ENCODE measurements at regions not wholly inside any gene's neighbourhood (a gene's known extent, or its start where the extent isn't known, plus 50 kb on each side); places are given as distances from the start of the nearest gene placed in this dataset.

GRCh38 chr7:68009716-68010115 is 1013.1 kb downstream of the TYW1 start:
- Histone ChIP-seq H3K18ac (ENCODE audit: extremely low read depth, low read length) (no peak overlapping the region; the same call in 1 of the 2 replicates), H3K23ac (ENCODE audit: insufficient read length) (no peak overlapping the region), H3K4me2 (ENCODE audit: insufficient read depth in 1 of 2, low read depth in 2 of 2, low read length in 2 of 2) (no peak overlapping the region), H3K79me2 (ENCODE audit: control insufficient read depth in 1 of 2, insufficient read depth in 2 of 2, low read length in 2 of 2) (no peaks in the 10 kb centered on the region), H2BK12ac (ENCODE audit: low read depth, low read length) (no peak overlapping the region), H3K9ac (replicated peaks in 1 of 4; ENCODE audit: extremely low read depth in 1 of 4, low read depth in 3 of 4, low read length in 3 of 4) (no peak overlapping the region), H4K5ac (ENCODE audit: insufficient read length, low read depth, low read length) (no peak overlapping the region), H4K8ac (ENCODE audit: extremely low read depth, insufficient read depth, low read length) (no peak overlapping the region), H2AK5ac (ENCODE audit: low read depth, low read length) (no peak overlapping the region), H3K9me3 (ENCODE audit: insufficient read depth in 2 of 2, low read depth in 1 of 2, low read length in 1 of 2) (peaks cover 0 to 6% of the 10 kb centered on the region in 2 experiments; a peak in 1 of 4 replicates), H3K23me2 (ENCODE audit: low read depth, low read length) (no peaks in the 10 kb centered on the region), H2AFZ (ENCODE audit: low read length) (no peak overlapping the region), H3K4ac (replicated peaks; ENCODE audit: insufficient read length, low read depth, low read length) (no peak overlapping the region), H2BK15ac (ENCODE audit: low read length) (no peak overlapping the region), H3K4me1 (replicated peaks in 1 of 4; ENCODE audit: control insufficient read depth in 3 of 4, insufficient read depth in 4 of 4, low read length in 3 of 4) (no peaks in the 10 kb centered on the region), H2BK120ac (replicated peaks; ENCODE audit: low read depth, low read length) (no peak overlapping the region), H3K56ac (replicated peaks; ENCODE audit: insufficient read length, low read depth, low read length) (no peak overlapping the region), H3K27me3 (replicated peaks in 1 of 4; ENCODE audit: control insufficient read depth in 3 of 4, extremely low read depth in 1 of 4, insufficient read depth in 3 of 4, low read length in 3 of 4) (peaks cover 0 to 4% (median 0%) of the 10 kb centered on the region in 4 experiments; a peak in 2 of 7 replicates), H3K4me3 (ENCODE audit: extremely low read depth in 1 of 4, insufficient read depth in 2 of 4, low read depth in 3 of 4, low read length in 4 of 4) (no peak overlapping the region), H4K91ac (replicated peaks; ENCODE audit: insufficient read length, low read length) (no peak overlapping the region), H3K27ac (ENCODE audit: low read depth, low read length) (no peak overlapping the region), H3K36me3 (ENCODE audit: control insufficient read depth in 2 of 4, insufficient read depth in 4 of 4, low read length in 3 of 4) (no peaks in the 10 kb centered on the region), H2BK20ac (ENCODE audit: low read length) (no peak overlapping the region), H3K79me1 (ENCODE audit: low read depth, low read length) (no peaks in the 10 kb centered on the region), H3K14ac (ENCODE audit: insufficient read length) (no peak overlapping the region), H2BK5ac (ENCODE audit: low read depth, low read length) (no peak overlapping the region), H4K20me1 (replicated peaks in 1 of 2; ENCODE audit: control insufficient read depth in 1 of 2, insufficient read depth in 2 of 2, low read length in 2 of 2) (no peaks in the 10 kb centered on the region)
- FAIRE-seq (no peak), DNase-seq (ENCODE audit: low read depth in 1 of 2, low spot score in 2 of 2) (no peak)
- no peak for TF ChIP-seq TCF12 (IDR thresholded peaks at IDR 0.05; ENCODE audit: low read depth, low read length)
- no peak for TF ChIP-seq RXRA (IDR thresholded peaks at IDR 0.05; ENCODE audit: insufficient read depth, low read depth, low read length)
- ChIA-PET POLR2A (ENCODE audit: partially characterized antibody) (no interaction called here), CTCF (ENCODE audit: partially characterized antibody) (no interaction called here)
- 91% methylated on average over 4 of the region's 4 CpGs; no CpG with 5 or more reads in 1 of the 2 experiments for WGBS, 2 experiments (ENCODE audit: extremely low coverage in 1 of 2, insufficient coverage in 1 of 2, insufficient read length in 1 of 2, insufficient replicate concordance in 2 of 2, low coverage in 1 of 2, low lambda C conversion rate in 2 of 2, missing lambda C conversion rate in 1 of 2)

Data from H1 (cell line).